HL-60/S4 treated with retinoic acid at 250 ng/mL for 4 days and 3 days (cell line): ENCODE measurements at regions not wholly inside any gene's neighbourhood (a gene's known extent, or its start where the extent isn't known, plus 50 kb on each side); places are given as distances from the start of the nearest gene placed in this dataset.
"Not testable (repeated sequence)": the region's sequence is repeated elsewhere in the genome, so short reads cannot be mapped to it uniquely, and the experiment has no call there.

ENCODE experiments used
- in situ Hi-C: fragments of 300-500 bp; cut with MboI; formaldehyde crosslinking; loops from 2 replicates; pipeline ENCODE4 v1.7.0; 2022; ENCODE audit warnings: low sequenced_read_pairs

DNA sequence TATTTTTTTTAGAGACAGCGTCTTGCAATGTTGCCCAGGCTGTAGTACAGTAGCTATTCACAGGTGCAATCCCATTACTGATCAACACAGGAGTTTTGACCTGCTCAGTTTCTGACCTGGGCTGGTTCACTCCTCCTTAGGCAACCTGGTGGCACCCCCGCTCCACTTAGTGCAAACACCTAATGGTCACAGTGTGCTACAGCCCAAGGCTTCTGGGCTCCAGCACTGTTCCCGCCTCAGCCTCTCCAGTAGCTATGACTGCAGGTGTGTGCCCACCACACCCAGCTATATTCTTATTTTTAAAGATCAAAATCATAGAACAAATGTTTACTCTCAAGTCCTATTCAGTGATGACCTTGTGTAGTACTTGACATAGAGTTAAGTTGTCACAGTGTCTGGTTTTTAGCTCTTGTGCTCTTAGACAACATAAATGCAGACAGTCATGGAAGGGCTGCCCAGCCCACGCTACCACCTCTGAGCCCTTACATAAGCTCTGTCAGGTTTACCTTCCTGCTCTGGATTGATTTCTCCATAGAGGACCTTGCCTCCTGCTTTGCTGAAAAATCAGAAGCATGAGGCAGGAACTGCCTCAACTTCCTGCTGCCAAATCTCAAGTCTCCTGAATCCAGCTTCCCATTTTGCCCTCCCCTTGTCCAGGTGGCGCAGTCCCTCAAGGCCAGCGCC, 82.2 kb upstream of the SLC1A4 start:
- in situ Hi-C loops = loop anchor here (25.0 kb wide), 2 partner anchors 280 to 655 kb away; no protein-coding TSS in a partner anchor

- in situ Hi-C loops = loop anchor here (25.0 kb wide), 2 partner anchors 279 to 654 kb away; no protein-coding TSS in a partner anchor
Observed at GRCh38 chr2:64908406-64908805, 80.8 kb upstream of the SLC1A4 start.

DNA sequence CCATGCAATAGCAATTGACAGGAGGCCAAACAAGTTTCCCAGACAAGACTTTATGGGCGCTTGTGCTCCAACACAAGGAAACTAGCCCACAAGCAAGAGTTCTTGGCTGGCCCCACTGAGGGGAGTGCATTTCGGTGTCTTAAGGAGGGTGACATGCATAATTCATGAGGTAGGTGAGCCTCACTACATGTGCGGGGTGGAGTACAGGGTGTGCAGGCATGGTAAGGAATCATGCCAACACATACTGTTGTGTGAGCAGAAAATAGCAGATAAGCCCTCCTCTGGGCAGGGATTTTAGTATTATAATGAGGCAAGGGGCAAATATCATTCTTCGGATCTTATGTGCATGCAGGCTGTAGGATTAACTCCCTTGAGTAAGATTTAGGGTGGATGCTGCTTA, 78.7 kb upstream of the SLC1A4 start:
- in situ Hi-C loops = loop anchor here (25.0 kb wide), 2 partner anchors 277 to 652 kb away; no protein-coding TSS in a partner anchor

GRCh38 chr2:64910972-64911433, 78.2 kb upstream of the SLC1A4 start:
- in situ Hi-C loops = loop anchor here (25.0 kb wide), 2 partner anchors 276 to 651 kb away; no protein-coding TSS in a partner anchor

GRCh38 chr2:64913357-64913869, 75.8 kb upstream of the SLC1A4 start:
- in situ Hi-C loops = loop anchor here (25.0 kb wide), 2 partner anchors 274 to 649 kb away; no protein-coding TSS in a partner anchor

DNA sequence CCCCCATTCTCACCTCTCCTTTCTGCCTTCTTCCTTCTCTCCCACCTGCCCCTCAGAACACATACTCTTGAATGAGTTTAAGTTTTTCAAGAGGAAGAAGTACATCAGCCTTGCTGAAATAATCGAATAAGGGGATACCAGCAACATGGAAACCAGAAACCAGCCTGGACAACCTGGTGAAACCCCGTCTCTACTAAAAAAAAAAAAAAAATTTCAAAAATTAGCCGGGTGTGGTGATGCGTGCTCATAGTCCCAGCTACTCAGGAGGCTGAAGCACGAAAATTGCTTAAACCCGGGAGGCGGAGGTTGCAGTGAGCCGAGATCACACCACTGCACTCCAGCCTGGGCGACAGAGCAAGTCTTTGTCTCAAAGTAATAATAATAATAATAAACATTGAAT, 75.0 kb upstream of the SLC1A4 start:
- in situ Hi-C loops = loop anchor here (25.0 kb wide), 2 partner anchors 273 to 648 kb away; no protein-coding TSS in a partner anchor

DNA sequence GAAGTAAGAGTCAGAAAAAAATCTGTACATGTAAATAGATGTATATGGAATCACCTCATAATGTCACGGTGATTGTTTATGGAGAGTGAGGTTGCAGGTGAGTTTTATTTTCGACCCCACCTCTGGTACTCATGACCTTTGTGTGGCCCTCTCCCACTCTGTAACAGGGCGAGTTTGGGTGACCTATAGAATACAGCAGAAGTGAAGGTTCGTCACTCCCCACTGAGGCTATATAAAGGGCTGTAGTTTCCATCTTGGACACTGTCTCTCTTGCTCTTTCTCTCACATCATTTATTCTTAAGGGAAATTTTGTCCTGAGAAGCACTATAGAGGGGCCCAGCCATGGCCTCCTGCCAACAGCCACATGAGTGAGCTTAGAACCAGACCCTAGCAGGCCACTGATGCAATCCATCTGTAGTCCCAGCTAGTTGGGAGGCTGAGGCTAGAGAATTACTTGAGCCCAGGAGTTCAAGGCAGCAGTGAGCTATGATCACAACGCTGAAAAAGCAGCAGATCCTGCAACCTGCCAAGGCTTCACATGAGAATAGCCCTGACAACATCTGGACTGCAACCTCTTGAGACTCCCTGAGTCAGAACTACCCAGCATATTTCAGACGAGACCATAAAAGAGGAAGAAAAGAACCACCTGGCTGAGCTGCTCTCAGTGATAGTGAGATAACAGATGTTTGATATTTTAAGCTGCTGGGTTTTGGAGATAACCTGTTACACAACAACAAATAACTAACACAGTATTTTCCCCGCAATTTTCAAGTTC, 74.3 kb upstream of the SLC1A4 start:
- in situ Hi-C loops = loop anchor here (5.0 to 25.0 kb wide), 3 partner anchors 127 to 647 kb away; no protein-coding TSS in a partner anchor

GRCh38 chr2:64915510-64915900, 73.7 kb upstream of the SLC1A4 start:
- in situ Hi-C loops = loop anchor here (5.0 to 25.0 kb wide), 3 partner anchors 127 to 647 kb away; no protein-coding TSS in a partner anchor

DNA sequence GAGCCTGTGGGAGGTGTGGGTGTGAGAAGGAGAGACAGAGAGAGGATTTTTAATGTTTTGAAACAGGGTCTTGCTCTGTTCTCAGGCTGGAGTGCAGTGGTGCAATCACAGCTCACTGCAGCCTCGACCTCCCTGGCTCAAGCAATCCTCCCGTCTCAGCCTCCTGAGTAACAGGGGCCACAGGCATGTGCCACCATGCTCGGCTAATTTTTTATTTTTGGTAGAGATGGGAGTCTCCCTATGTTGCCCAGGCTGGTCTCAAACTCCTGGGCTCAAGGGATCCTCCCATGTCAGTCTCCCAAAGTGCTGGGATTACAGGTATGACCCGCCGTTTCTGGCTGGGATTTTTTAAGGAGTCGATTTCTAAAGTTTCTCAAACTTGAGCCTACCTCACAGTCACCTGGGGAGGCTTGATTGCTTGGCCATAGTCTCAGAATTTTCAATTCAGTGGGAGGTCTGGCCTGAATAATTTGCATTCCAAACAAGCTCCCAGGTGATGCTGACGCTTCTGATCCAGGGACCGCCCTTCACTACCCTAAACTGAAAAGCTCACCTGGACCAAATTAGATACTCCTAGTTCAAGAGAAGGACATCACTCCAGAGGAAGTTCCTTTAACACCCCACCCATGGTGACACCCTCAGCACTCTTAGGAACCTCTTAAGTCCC, 70.8 kb upstream of the SLC1A4 start:
- in situ Hi-C loops = loop anchor here (5.0 to 25.0 kb wide), 3 partner anchors 124 to 644 kb away; no protein-coding TSS in a partner anchor

- in situ Hi-C loops = loop anchor here (5.0 to 25.0 kb wide), 3 partner anchors 123 to 643 kb away; no protein-coding TSS in a partner anchor
Observed at GRCh38 chr2:64919261-64919660, 69.9 kb upstream of the SLC1A4 start.

- in situ Hi-C loops = loop anchor here (25.0 kb wide), 2 partner anchors 265 to 640 kb away; no protein-coding TSS in a partner anchor
Observed at GRCh38 chr2:64922482-64923384, 66.5 kb upstream of the SLC1A4 start.

DNA sequence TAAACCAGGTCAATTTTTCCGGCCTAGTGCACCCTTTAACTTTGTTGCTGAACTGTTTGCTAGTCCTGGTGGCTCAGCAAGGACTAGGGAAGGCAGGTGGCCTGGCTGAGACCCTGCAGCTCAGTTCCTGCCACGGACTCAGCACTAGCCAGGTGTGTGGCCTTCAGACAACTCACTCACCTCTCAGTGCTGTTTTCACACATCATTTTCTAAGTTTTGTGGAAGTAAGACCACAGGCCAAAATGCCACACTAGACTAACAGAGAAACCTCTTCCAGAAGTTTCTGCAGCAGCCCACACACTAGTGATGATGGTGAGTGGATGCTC, 65.9 kb upstream of the SLC1A4 start:
- in situ Hi-C loops = loop anchor here (25.0 kb wide), 2 partner anchors 264 to 639 kb away; no protein-coding TSS in a partner anchor

DNA sequence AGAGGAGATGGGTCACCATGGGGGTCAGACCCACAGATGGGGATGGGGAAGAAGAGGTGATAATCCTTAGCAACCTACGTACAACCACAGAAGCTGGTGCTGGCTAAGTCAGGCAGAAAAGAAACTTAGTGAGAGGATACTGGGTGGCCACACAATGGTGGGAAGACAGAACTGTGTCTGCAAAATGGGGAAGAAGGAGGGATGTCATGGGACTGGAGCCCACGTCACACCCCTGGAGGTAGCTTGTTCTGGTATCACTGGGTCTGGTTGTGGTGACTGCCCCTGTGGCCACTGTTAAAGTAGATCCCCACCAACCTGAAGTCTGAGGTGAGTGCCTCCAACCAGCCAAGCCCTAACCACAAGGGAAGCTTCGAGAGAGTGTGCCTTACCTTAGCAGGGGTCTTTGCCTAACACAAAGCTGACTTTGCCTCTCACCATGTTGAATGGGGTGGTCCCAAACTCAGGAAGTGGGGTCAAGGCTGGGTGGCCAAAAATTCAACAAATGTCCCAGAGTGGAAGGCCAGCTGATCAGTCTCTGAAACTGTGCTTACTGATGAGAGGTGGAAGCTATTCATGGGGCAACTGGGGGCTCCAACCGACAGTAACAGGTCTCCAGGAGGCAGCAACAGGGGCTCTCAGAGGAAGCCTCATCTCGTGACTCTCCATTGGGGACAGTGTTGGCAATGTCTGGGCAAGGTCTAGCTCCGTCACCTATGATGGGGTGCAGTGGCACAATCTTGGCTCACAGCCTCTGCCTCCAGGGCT, 64.8 kb upstream of the SLC1A4 start:
- in situ Hi-C loops = loop anchor here (25.0 kb wide), 2 partner anchors 263 to 638 kb away; no protein-coding TSS in a partner anchor

DNA sequence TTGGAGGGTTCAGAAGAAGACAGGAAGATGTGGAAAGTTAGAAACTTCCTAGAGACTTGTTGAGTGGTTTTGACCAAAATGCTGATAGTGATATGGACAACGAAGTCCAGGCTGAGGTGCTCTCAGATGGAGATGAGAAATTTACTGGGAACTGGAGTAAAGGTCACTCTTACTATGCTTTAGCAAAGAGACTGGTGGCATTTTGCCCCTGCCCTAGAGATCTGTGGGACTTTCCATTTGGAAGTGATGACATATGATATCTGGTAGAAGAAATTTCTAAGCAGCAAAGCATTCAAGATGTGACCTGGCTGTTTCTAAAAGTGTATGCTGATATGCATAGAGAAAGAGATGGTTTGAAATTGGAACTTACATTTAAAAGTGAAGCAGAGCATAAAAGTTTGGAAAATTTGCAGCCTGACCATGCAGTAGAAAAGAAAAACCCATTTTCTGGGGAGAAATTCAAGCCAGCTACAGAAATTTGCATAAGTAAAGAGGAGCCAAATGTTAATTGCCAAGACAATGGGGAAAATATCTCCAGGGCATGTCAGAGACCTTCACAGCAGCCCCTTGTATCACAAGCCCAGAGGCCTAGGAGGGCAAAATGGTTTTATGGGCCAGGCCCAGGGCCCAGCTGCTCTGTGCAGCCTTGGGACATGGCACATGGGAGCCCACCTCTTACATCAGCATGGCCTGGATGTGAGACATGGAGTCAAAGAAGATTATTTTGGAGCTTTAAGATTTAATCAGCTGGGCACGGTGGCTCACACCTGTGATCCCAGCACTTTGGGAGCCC, 63.1 kb upstream of the SLC1A4 start:
- in situ Hi-C loops = not testable (repeated sequence)

GRCh38 chr2:64928813-64929212, 60.4 kb upstream of the SLC1A4 start:
- in situ Hi-C loops = no loop called here

- in situ Hi-C loops = no loop called here
Observed at GRCh38 chr2:64929333-64929732, 59.9 kb upstream of the SLC1A4 start.

DNA sequence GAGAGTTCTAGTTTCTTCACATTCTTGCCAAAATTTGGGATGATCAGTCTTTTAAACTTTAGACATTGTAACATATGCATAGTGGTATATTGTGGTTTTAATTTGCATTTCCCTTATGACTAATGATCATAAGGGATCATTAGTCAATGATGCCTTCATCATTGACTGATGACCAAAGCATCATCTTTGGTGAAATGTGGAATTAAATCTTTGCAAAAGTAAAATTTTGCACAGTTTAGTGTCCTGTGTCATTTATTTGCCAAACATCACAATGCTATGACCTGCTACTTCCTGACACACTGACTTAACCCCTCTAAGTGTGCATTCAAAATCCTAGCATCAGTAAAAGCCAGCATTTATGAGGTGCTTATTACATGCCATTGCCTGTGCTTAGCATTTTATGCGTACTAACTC, 58.9 kb upstream of the SLC1A4 start:
- in situ Hi-C loops = no loop called here
